ENCODE measurements at regions not wholly inside any gene's neighbourhood (a gene's known extent, or its start where the extent isn't known, plus 50 kb on each side); places are given as distances from the start of the nearest gene placed in this dataset.

- WGBS, result 63% methylated on average over 2 of the region's 2 CpGs
- Histone ChIP-seq H3K27me3 (no peaks in the 10 kb centered on the region), H3K36me3 (no peaks in the 10 kb centered on the region), H3K9me3 (no peaks in the 10 kb centered on the region), H3K4me3 (no peak overlapping the region), H3K27ac (replicated peaks in 1 of 4) (peak overlapping the region in 3 of 4 donors; percentile 17 to 27 (median 18)), H3K4me1 (peaks cover 0 to 33% (median 17%) of the 10 kb centered on the region in 4 donors)
- peak; percentile 45 for DNase-seq (ENCODE audit: extremely low spot score)
- intact Hi-C loops (cut with DNase I), result no loop called here
- no peak for TF ChIP-seq CTCF (IDR thresholded peaks at IDR 0.05)
- no peak for TF ChIP-seq POLR2AphosphoS5 (IDR thresholded peaks at IDR 0.05)
- no peak for TF ChIP-seq POLR2A (IDR thresholded peaks at IDR 0.05; ENCODE audit: low read depth)
- no peak for TF ChIP-seq EP300 (IDR thresholded peaks at IDR 0.05)
Measured at GRCh38 chr2:15074751-15075700, 442.5 kb downstream of the LRATD1 start.

- no peak overlapping the region for H3K27ac ChIP-seq (replicated peaks in 1 of 4)
- no peak overlapping the region for H3K4me3 ChIP-seq
Measured at GRCh38 chr2:15076668-15077067, 444.2 kb downstream of the LRATD1 start.

GRCh38 chr2:15081356-15081755 lies 448.8 kb downstream of the LRATD1 start:
- Histone ChIP-seq H3K36me3 (no peaks in the 10 kb centered on the region), H3K9me3 (no peaks in the 10 kb centered on the region), H3K4me1 (no peaks in the 10 kb centered on the region), H3K27me3 (no peaks in the 10 kb centered on the region), H3K27ac (replicated peaks in 1 of 4) (no peak overlapping the region), H3K4me3 (no peak overlapping the region)
- 81% methylated on average over 6 of the region's 6 CpGs for WGBS
- DNase-seq (ENCODE audit: extremely low spot score), result peak; percentile 70
- intact Hi-C loops (cut with DNase I), result no loop called here
- TF ChIP-seq EP300 (IDR thresholded peaks at IDR 0.05) (no peak), POLR2A (IDR thresholded peaks at IDR 0.05; ENCODE audit: low read depth) (no peak), POLR2AphosphoS5 (IDR thresholded peaks at IDR 0.05) (no peak), CTCF (IDR thresholded peaks at IDR 0.05) (no peak)

More at GRCh38 chr2:15076668-15077067, 444.2 kb downstream of the LRATD1 start:
- no peak for DNase-seq (ENCODE audit: extremely low spot score)
- H3K36me3 ChIP-seq, result no peaks in the 10 kb centered on the region
- H3K27me3 ChIP-seq, result no peaks in the 10 kb centered on the region
- H3K4me1 ChIP-seq, result peaks cover 0 to 28% (median 14%) of the 10 kb centered on the region in 4 donors
- no peaks in the 10 kb centered on the region for H3K9me3 ChIP-seq
- intact Hi-C loops (cut with DNase I), result no loop called here
- TF ChIP-seq POLR2AphosphoS5 (IDR thresholded peaks at IDR 0.05) (no peak), CTCF (IDR thresholded peaks at IDR 0.05) (no peak)

GRCh38 chr2:15082105-15083058 lies 449.9 kb downstream of the LRATD1 start:
- no peaks in the 10 kb centered on the region for H3K36me3 ChIP-seq
- no peaks in the 10 kb centered on the region for H3K9me3 ChIP-seq
- intact Hi-C loops (cut with DNase I), result no loop called here
- no peaks in the 10 kb centered on the region for H3K4me1 ChIP-seq
- 82% methylated on average over 5 of the region's 5 CpGs for WGBS
- no peak overlapping the region for H3K4me3 ChIP-seq
- DNase-seq (ENCODE audit: extremely low spot score), result peak; percentile 79
- no peaks in the 10 kb centered on the region for H3K27me3 ChIP-seq
- no peak overlapping the region for H3K27ac ChIP-seq (replicated peaks in 1 of 4)
- TF ChIP-seq EP300 (IDR thresholded peaks at IDR 0.05), result no peak
- no peak for TF ChIP-seq CTCF (IDR thresholded peaks at IDR 0.05)
- TF ChIP-seq POLR2A (IDR thresholded peaks at IDR 0.05; ENCODE audit: low read depth), result no peak
- TF ChIP-seq POLR2AphosphoS5 (IDR thresholded peaks at IDR 0.05), result no peak
